Kidney glomerular epithelial cell (primary cell): ENCODE measurements at regions not wholly inside any gene's neighbourhood (a gene's known extent, or its start where the extent isn't known, plus 50 kb on each side); places are given as distances from the start of the nearest gene placed in this dataset.

Source experiments
- DNase-seq: peaks from one replicate; lab custom pipeline; 2025; lab: John Stamatoyannopoulos, UW

GRCh38 chr1:57922130-57922529 is 498.3 kb upstream of the DAB1 start:
- no peak for DNase-seq

GRCh38 chr1:57916041-57916440 is 492.2 kb upstream of the DAB1 start:
- DNase-seq: no peak

GRCh38 chr1:57911427-57911826 is 487.6 kb upstream of the DAB1 start:
- DNase-seq: no peak

GRCh38 chr1:57910782-57911181 is 486.9 kb upstream of the DAB1 start:
- DNase-seq: no peak

GRCh38 chr1:57910305-57910704 is 486.4 kb upstream of the DAB1 start:
- DNase-seq: no peak

GRCh38 chr1:57908147-57908890 is 484.5 kb upstream of the DAB1 start:
- DNase-seq: no peak

GRCh38 chr1:57901208-57901919 is 477.5 kb upstream of the DAB1 start:
- DNase-seq: no peak

GRCh38 chr1:57898531-57898930 is 474.7 kb upstream of the DAB1 start:
- no peak for DNase-seq

GRCh38 chr1:57897581-57897980 is 473.7 kb upstream of the DAB1 start:
- no peak for DNase-seq

GRCh38 chr1:57894315-57894714 is 470.5 kb upstream of the DAB1 start:
- no peak for DNase-seq

GRCh38 chr1:57889676-57890320 is 465.9 kb upstream of the DAB1 start:
- DNase-seq: peak; percentile 31

GRCh38 chr1:57887964-57888491 is 464.2 kb upstream of the DAB1 start:
- no peak for DNase-seq

GRCh38 chr1:57886376-57886775 is 462.5 kb upstream of the DAB1 start:
- no peak for DNase-seq

GRCh38 chr1:57883642-57883995 is 459.8 kb upstream of the DAB1 start:
- no peak for DNase-seq

GRCh38 chr1:57882934-57883641 is 459.2 kb upstream of the DAB1 start:
- no peak for DNase-seq

GRCh38 chr1:57882072-57882471 is 458.2 kb upstream of the DAB1 start:
- DNase-seq: no peak

- no peak for DNase-seq
Measured at GRCh38 chr1:57881639-57882038, 457.8 kb upstream of the DAB1 start.

- no peak for DNase-seq
Measured at GRCh38 chr1:57879700-57880099, 455.8 kb upstream of the DAB1 start.

GRCh38 chr1:57874418-57874877 is 450.6 kb upstream of the DAB1 start:
- peak; percentile 80 for DNase-seq

GRCh38 chr1:57872913-57873312 is 449.1 kb upstream of the DAB1 start:
- no peak for DNase-seq

GRCh38 chr1:57868908-57869307 is 445.0 kb upstream of the DAB1 start:
- DNase-seq: no peak

GRCh38 chr1:57868239-57868638 is 444.4 kb upstream of the DAB1 start:
- DNase-seq: no peak
